Coronary artery (tissue), 2 donors: ENCODE measurements at regions not wholly inside any gene's neighbourhood (a gene's known extent, or its start where the extent isn't known, plus 50 kb on each side); places are given as distances from the start of the nearest gene placed in this dataset.
A peak's percentile ranks its signal among the peaks of the same experiment; 100 is the strongest.

Experiments
- DNase-seq: peaks from one replicate; pipeline ENCODE4 v3.0.0-alpha.2; 2017; ENCODE audit warnings: low spot score
- H3K27ac ChIP-seq, 2 donors: fragments of 200-600 bp; sonication (generic); one replicate each; pipeline ENCODE4 v1.5.1; 2016 to 2019
- H3K4me3 ChIP-seq: fragments of 200-600 bp; sonication (generic); 2 replicates; pipeline ENCODE4 v1.5.1; 2016; ENCODE audit warnings: mild to moderate bottlenecking, moderate library complexity
- CTCF ChIP-seq: fragments of 200-600 bp; sonication (generic); IDR thresholded peaks from one replicate; pipeline ENCODE4 v1.5.1; 2019; ENCODE audit warnings: antibody characterized with exemption

DNA sequence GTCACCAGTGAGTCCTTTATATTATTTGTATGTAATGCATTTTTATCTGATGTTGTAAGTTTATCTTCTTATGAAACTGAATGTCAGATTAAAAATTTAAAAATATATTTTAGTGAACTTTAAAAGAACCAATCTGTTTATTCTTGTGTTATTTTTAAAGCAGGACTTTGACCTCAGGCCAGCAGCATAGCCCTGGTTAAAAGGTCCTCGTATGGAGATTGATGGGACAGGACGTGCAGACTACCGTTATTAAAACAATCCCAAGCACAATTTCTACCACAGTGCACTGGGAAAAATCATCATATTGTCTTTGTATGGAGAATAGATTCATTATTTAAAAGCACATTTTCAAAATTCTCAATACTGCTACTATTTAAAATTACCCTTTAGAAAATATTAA lies 573.8 kb upstream of the ARGLU1 start:
- no peak for TF ChIP-seq CTCF
- Histone ChIP-seq H3K4me3 (no peak overlapping the region), H3K27ac (no peak overlapping the region)
- no peak for DNase-seq

GRCh38 chr13:107139006-107139405 lies 571.1 kb upstream of the ARGLU1 start:
- DNase-seq: no peak
- H3K4me3 ChIP-seq: no peak overlapping the region
- no peak overlapping the region for H3K27ac ChIP-seq
- no peak for TF ChIP-seq CTCF

GRCh38 chr13:107138486-107138885 lies 570.5 kb upstream of the ARGLU1 start:
- Histone ChIP-seq H3K27ac (no peak overlapping the region), H3K4me3 (no peak overlapping the region)
- no peak for DNase-seq
- TF ChIP-seq CTCF: no peak

DNA sequence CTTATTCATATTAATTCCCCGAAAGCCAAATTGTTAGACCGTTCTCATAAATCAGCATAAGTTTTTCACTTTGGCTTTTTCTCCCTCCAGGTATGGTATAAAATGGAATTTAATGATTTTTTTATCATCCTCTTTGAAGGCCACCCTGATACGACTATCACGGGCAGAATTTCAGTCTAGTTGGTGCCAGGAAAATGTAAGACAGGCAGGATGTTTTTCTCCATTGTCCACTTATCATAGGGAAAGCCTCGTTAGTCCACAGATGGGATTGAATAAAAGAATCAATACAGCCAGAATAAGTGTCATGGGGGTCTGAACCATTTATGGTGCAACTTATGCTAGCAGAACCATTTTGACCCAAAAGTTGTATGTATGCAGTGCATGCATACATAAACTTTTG lies 566.0 kb upstream of the ARGLU1 start:
- TF ChIP-seq CTCF: no peak
- Histone ChIP-seq H3K4me3 (no peak overlapping the region), H3K27ac (no peak overlapping the region)
- DNase-seq: no peak

- no peak for TF ChIP-seq CTCF
- no peak for DNase-seq
- Histone ChIP-seq H3K27ac (no peak overlapping the region), H3K4me3 (no peak overlapping the region)
These were observed 562.6 kb upstream of the ARGLU1 start for GRCh38 chr13:107130566-107130965.

GRCh38 chr13:107124730-107125129 lies 556.8 kb upstream of the ARGLU1 start:
- no peak overlapping the region for H3K27ac ChIP-seq
- H3K4me3 ChIP-seq: no peak overlapping the region
- TF ChIP-seq CTCF: no peak
- no peak for DNase-seq

- H3K4me3 ChIP-seq: no peak overlapping the region
- peak; percentile 33 for TF ChIP-seq CTCF
- DNase-seq: no peak
- H3K27ac ChIP-seq: no peak overlapping the region
These were observed 556.3 kb upstream of the ARGLU1 start for GRCh38 chr13:107124129-107124718.
